ENCODE measurements at regions not wholly inside any gene's neighbourhood (a gene's known extent, or its start where the extent isn't known, plus 50 kb on each side); places are given as distances from the start of the nearest gene placed in this dataset.

- TF ChIP-seq MAX (IDR thresholded peaks at IDR 0.05) (no peak), CTCF (IDR thresholded peaks at IDR 0.05) (no peak)
These were observed 186.7 kb upstream of the RBMS1 start for GRCh38 chr2:160680294-160680693.
